OCI-LY7 (cell line): ENCODE measurements at regions not wholly inside any gene's neighbourhood (a gene's known extent, or its start where the extent isn't known, plus 50 kb on each side); places are given as distances from the start of the nearest gene placed in this dataset.

Experiments used
- EZH2phosphoT487 ChIP-seq: fragments of 200-600 bp; sonication (generic); IDR thresholded peaks from 2 replicates; pipeline ENCODE4 v1.6.1; 2018; ENCODE audit warnings: low read depth, borderline replicate concordance, mild to moderate bottlenecking, mixed run types, antibody characterized with exemption, low read length, moderate library complexity, mixed read lengths
- TF ChIP-seq, protein P1 (sequence below): fragments of 200-600 bp; sonication (generic); conservative IDR thresholded peaks from 2 replicates; pipeline ENCODE4 v1.5.1; 2014; ENCODE audit warnings: mild to moderate bottlenecking, antibody characterized with exemption, low read length, moderate library complexity, mixed read lengths

DNA sequence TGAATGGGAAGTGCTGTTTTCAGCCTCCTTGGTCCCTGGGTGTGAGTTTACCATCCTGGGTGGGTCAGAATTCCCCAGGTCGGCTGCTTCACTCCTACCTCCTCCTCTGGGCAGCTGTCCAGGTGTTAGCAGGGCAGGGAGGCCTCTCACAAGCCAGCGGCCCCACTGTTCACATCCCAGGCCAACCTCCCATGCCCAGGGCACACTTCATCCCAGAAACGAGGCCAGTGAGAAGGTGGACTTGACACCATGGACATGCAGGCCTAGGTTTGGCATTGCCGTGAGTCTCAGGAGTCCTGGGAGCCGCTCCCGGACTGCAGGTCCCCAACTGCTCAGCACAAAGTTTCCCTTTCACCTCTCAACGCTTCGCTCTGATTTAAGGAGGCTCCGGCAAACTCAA, 229.6 kb upstream of the IRX2 start:
- TF ChIP-seq, protein P1, sequence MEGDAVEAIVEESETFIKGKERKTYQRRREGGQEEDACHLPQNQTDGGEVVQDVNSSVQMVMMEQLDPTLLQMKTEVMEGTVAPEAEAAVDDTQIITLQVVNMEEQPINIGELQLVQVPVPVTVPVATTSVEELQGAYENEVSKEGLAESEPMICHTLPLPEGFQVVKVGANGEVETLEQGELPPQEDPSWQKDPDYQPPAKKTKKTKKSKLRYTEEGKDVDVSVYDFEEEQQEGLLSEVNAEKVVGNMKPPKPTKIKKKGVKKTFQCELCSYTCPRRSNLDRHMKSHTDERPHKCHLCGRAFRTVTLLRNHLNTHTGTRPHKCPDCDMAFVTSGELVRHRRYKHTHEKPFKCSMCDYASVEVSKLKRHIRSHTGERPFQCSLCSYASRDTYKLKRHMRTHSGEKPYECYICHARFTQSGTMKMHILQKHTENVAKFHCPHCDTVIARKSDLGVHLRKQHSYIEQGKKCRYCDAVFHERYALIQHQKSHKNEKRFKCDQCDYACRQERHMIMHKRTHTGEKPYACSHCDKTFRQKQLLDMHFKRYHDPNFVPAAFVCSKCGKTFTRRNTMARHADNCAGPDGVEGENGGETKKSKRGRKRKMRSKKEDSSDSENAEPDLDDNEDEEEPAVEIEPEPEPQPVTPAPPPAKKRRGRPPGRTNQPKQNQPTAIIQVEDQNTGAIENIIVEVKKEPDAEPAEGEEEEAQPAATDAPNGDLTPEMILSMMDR = no peak
- TF ChIP-seq EZH2phosphoT487 = no peak
